Gastrocnemius medialis (tissue), 4 donors: ENCODE measurements at regions not wholly inside any gene's neighbourhood (a gene's known extent, or its start where the extent isn't known, plus 50 kb on each side); places are given as distances from the start of the nearest gene placed in this dataset.

Source experiments
- ATAC-seq, 2 donors: fragments of 150-250 bp; one replicate each; pipeline ENCODE4 v1.9.1; 2016
- DNase-seq, 2 donors: peaks; one replicate each; pipeline ENCODE4 v3.0.0-alpha.2; 2019
- H3K27ac ChIP-seq, 4 donors: fragments of 200-600 bp; sonication (generic); 1 replicate in 1 of 4; 2 replicates in 3 of 4; pipeline ENCODE4 v1.5.1; 2016 to 2018; ENCODE audit warnings: mild to moderate bottlenecking in 2 of 4, moderate library complexity in 1 of 4
- H3K27me3 ChIP-seq, 3 donors: fragments of 200-600 bp; sonication (generic) in 2 of 3; 1 replicate in 1 of 3; 2 replicates in 2 of 3; pipeline versions ENCODE4 v1.5.1 to v1.6.0; 2016 to 2019; ENCODE audit warnings: mild to moderate bottlenecking in 1 of 3, moderate library complexity in 1 of 3
- H3K36me3 ChIP-seq, 2 donors: fragments of 200-600 bp; sonication (generic) in 1 of 2; one replicate each; pipeline ENCODE4 v1.5.1; 2017 to 2018
- H3K4me1 ChIP-seq, 2 donors: fragments of 200-600 bp; sonication (generic) in 1 of 2; one replicate each; pipeline ENCODE4 v1.5.1; 2016 to 2017; ENCODE audit warnings: mild to moderate bottlenecking in 2 of 2
- H3K4me3 ChIP-seq, 4 donors: fragments of 200-600 bp; sonication (generic) in 3 of 4; 1 replicate in 1 of 4; 2 replicates in 3 of 4; pipeline ENCODE4 v1.5.1; 2016 to 2019; ENCODE audit warnings: mild to moderate bottlenecking in 2 of 4
- H3K9me3 ChIP-seq, 3 donors: fragments of 200-600 bp; sonication (generic) in 2 of 3; 1 replicate in 1 of 3; 2 replicates in 2 of 3; pipeline ENCODE4 v1.5.1; 2016 to 2019
- POLR2A ChIP-seq, 2 donors: fragments of 450-650 bp; IDR thresholded peaks; one replicate each; pipeline ENCODE4 v1.6.1; 2017; ENCODE audit warnings: antibody characterized with exemption in 2 of 2, mild to moderate bottlenecking in 2 of 2, moderate library complexity in 2 of 2
- in situ Hi-C, 4 donors: fragments of 200-750 bp; cut with MboI; loops; one replicate each; pipeline versions ENCODE4 v1.15.0 to v1.8.0; 2017; ENCODE audit warnings: low sequenced_read_pairs in 4 of 4
- intact Hi-C: fragments of 100-400 bp; cut with DNase I; formaldehyde crosslinking; loops from one replicate; pipeline ENCODE4 v1.15.1; 2023; ENCODE audit warnings: low total_unique reads
- TF ChIP-seq, protein P1 (sequence below), 5 experiments: fragments of 450-650 bp in 3 of 5; fragments of 200-600 bp in 2 of 5; sonication (generic) in 2 of 5; IDR thresholded peaks in 4 of 5; conservative IDR thresholded peaks in 1 of 5; 1 replicate in 4 of 5; 2 replicates in 1 of 5; pipeline ENCODE4 v1.5.1; 2016 to 2019; ENCODE audit warnings: antibody characterized with exemption in 5 of 5, mild to moderate bottlenecking in 3 of 5, moderate library complexity in 3 of 5

DNA sequence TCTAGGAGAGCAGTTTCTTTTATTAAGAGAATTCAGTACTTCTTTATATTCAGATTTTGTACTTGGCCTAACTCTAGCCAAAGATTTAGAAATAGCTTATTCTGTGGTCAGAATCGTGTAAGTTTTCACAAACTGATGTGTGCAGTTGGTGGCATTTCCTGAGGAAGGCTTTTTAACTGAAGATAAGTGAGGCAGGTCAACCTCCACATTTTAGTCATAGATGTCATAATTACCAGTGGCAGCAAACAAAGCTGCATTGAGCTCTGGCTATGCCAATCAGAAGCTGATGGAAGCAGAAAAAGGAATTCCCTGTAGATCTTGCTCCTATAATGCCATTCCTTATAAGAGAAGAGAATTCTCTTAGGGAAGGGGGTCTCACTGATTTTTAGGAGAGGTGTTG is 141.3 kb upstream of the SP8 start:
- intact Hi-C loops (no loop called here), in situ Hi-C loops (no loop called here)
- Histone ChIP-seq H3K4me3 (no peak overlapping the region), H3K27ac (no peak overlapping the region), H3K9me3 (no peaks in the 10 kb centered on the region), H3K27me3 (no peaks in the 10 kb centered on the region), H3K36me3 (no peaks in the 10 kb centered on the region), H3K4me1 (no peaks in the 10 kb centered on the region)
- no peak for TF ChIP-seq POLR2A (IDR thresholded peaks at IDR 0.05)
- TF ChIP-seq, protein P1, sequence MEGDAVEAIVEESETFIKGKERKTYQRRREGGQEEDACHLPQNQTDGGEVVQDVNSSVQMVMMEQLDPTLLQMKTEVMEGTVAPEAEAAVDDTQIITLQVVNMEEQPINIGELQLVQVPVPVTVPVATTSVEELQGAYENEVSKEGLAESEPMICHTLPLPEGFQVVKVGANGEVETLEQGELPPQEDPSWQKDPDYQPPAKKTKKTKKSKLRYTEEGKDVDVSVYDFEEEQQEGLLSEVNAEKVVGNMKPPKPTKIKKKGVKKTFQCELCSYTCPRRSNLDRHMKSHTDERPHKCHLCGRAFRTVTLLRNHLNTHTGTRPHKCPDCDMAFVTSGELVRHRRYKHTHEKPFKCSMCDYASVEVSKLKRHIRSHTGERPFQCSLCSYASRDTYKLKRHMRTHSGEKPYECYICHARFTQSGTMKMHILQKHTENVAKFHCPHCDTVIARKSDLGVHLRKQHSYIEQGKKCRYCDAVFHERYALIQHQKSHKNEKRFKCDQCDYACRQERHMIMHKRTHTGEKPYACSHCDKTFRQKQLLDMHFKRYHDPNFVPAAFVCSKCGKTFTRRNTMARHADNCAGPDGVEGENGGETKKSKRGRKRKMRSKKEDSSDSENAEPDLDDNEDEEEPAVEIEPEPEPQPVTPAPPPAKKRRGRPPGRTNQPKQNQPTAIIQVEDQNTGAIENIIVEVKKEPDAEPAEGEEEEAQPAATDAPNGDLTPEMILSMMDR (IDR thresholded peaks at IDR 0.05 in 4 of 5, conservative IDR thresholded peaks at IDR 0.05 in 1 of 5): no peak
- DNase-seq (no peak), ATAC-seq (no peak)

DNA sequence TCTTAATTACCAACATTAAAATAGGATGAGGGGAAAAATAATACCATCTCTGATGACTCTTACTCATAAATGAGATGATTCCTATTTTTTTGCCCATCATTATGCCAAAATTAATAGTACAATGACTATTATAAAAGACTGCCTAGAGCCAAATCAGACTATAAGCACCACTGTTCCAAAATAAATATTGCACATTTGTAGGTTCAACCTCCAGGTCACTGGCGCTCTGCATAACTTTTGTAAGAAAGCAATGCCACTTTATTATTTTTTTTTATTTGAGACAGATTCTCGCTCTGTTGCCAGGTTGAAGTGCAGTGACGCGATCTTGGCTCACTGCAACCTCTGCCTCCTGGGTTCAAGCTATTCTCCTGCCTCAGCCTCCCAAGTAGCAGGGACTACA is 142.5 kb upstream of the SP8 start:
- Histone ChIP-seq H3K9me3 (no peaks in the 10 kb centered on the region), H3K27ac (no peak overlapping the region), H3K36me3 (no peaks in the 10 kb centered on the region), H3K4me1 (no peaks in the 10 kb centered on the region), H3K4me3 (no peak overlapping the region), H3K27me3 (no peaks in the 10 kb centered on the region)
- TF ChIP-seq POLR2A (IDR thresholded peaks at IDR 0.05): no peak
- TF ChIP-seq, protein P1 (IDR thresholded peaks at IDR 0.05 in 4 of 5, conservative IDR thresholded peaks at IDR 0.05 in 1 of 5): no peak
- intact Hi-C loops (no loop called here), in situ Hi-C loops (no loop called here)
- no peak for ATAC-seq
- no peak for DNase-seq

DNA sequence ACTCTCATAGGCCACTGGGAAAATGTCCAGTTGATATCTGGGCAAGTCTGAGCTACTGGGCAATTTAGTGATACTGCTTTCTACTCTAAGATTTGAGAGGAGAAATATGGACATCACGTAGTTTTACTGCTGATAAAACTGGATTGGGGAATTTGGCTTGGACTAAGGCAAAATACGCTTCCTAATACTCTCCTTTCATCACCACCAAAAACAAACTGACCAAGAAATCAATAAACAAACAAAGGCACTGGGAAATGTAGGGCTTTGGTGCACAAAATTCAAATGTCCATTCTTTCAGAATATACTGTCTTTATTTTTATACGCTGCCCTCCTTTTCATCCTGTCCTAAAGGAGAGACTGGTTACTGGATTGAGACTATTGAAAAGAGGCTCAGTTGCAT is 145.1 kb upstream of the SP8 start:
- TF ChIP-seq POLR2A (IDR thresholded peaks at IDR 0.05): no peak
- TF ChIP-seq, protein P1 (IDR thresholded peaks at IDR 0.05 in 4 of 5, conservative IDR thresholded peaks at IDR 0.05 in 1 of 5): no peak
- DNase-seq: no peak
- Histone ChIP-seq H3K4me3 (no peak overlapping the region), H3K27me3 (no peaks in the 10 kb centered on the region), H3K9me3 (no peaks in the 10 kb centered on the region), H3K36me3 (no peaks in the 10 kb centered on the region), H3K4me1 (no peaks in the 10 kb centered on the region), H3K27ac (no peak overlapping the region)
- no peak for ATAC-seq
- in situ Hi-C loops (no loop called here), intact Hi-C loops (no loop called here)

DNA sequence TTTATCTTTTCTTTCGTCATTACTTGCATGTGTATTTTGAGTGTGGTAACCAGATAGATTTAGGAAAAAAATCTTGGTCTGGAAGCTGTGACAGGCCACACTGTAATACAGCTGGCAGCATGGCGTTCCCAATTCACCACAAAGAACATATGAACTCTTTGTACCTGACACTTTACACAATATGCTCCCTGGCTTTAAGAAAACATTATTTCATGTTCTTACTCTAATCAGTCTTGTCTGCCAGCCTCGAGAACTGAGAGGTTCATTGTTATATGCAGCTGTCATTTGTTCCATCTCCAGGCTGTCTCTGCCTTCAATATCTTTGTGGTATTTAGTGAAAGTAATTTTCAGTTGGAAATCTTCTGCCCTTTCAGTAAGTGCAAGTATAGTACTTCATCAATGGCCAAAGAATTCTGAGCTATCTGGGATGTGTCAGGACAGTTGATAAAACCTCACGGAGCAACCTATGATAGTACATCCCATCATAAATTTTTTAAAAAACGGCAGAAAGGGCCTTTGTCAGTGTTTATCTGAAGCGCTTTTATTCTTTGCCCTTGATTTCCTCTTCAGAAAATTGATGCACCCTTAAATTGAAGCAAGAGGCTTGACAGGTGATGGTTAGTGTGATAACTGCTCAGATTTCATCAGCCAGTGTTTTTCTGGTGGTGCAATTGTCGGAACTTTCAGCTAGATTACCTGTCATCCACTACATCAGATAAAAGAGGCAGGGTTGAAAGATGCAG is 146.3 kb upstream of the SP8 start:
- no peak for ATAC-seq
- intact Hi-C loops: no loop called here

More for the DNA sequence above, 146.3 kb upstream of the SP8 start:
- in situ Hi-C loops: no loop called here
- Histone ChIP-seq H3K27me3 (no peaks in the 10 kb centered on the region), H3K9me3 (no peaks in the 10 kb centered on the region), H3K4me1 (no peaks in the 10 kb centered on the region), H3K4me3 (no peak overlapping the region), H3K36me3 (no peaks in the 10 kb centered on the region), H3K27ac (no peak overlapping the region)
- no peak for TF ChIP-seq POLR2A (IDR thresholded peaks at IDR 0.05)
- TF ChIP-seq, protein P1 (IDR thresholded peaks at IDR 0.05 in 4 of 5, conservative IDR thresholded peaks at IDR 0.05 in 1 of 5): no peak
- DNase-seq: no peak
